Sigmoid colon (tissue), 6 donors: ENCODE measurements at regions not wholly inside any gene's neighbourhood (a gene's known extent, or its start where the extent isn't known, plus 50 kb on each side); places are given as distances from the start of the nearest gene placed in this dataset.

ENCODE experiments used
- DNase-seq: peaks from one replicate; pipeline ENCODE4 v3.0.0-alpha.2; 2019
- H3K27ac ChIP-seq, 4 donors: fragments of 200-600 bp; sonication (generic); one replicate each; pipeline ENCODE4 v1.5.1; 2016 to 2019; ENCODE audit warnings: mild to moderate bottlenecking in 1 of 4
- H3K27me3 ChIP-seq, 3 donors: fragments of 200-600 bp; sonication (generic); one replicate each; pipeline ENCODE4 v1.5.1; 2019; ENCODE audit warnings: mild to moderate bottlenecking in 1 of 3
- H3K36me3 ChIP-seq, 4 donors: fragments of 200-600 bp; sonication (generic); one replicate each; pipeline ENCODE4 v1.5.1; 2016 to 2019
- H3K4me1 ChIP-seq, 4 donors: fragments of 200-600 bp; sonication (generic); one replicate each; pipeline ENCODE4 v1.5.1; 2017 to 2019
- H3K4me3 ChIP-seq, 4 donors: fragments of 200-600 bp; sonication (generic); one replicate each; pipeline ENCODE4 v1.5.1; 2017 to 2019; ENCODE audit warnings: mild to moderate bottlenecking in 2 of 4, moderate library complexity in 1 of 4
- H3K9me3 ChIP-seq, 4 donors: fragments of 200-600 bp in 3 of 4; sonication (generic) in 3 of 4; one replicate each; pipeline versions ENCODE4 v1.5.1 to v1.6.1; 2013 to 2019
- CTCF ChIP-seq, 4 experiments: fragments of 450-650 bp in 3 of 4; fragments of 200-600 bp in 1 of 4; IDR thresholded peaks; one replicate each; pipeline ENCODE4 v1.5.1; 2016 to 2019; ENCODE audit warnings: antibody characterized with exemption in 4 of 4, mild to moderate bottlenecking in 3 of 4, moderate library complexity in 2 of 4
- EP300 ChIP-seq, 4 donors: sonication (generic); formaldehyde crosslinking; IDR thresholded peaks; one replicate each; pipeline ENCODE4 v1.6.1; 2017; ENCODE audit warnings: antibody characterized with exemption in 4 of 4
- POLR2A ChIP-seq, 2 donors: fragments of 450-650 bp; IDR thresholded peaks; one replicate each; pipeline ENCODE4 v1.6.1; 2016; ENCODE audit warnings: antibody characterized with exemption in 2 of 2, mild to moderate bottlenecking in 2 of 2, moderate library complexity in 2 of 2
- POLR2AphosphoS5 ChIP-seq, 4 donors: sonication (generic); formaldehyde crosslinking; IDR thresholded peaks; one replicate each; pipeline ENCODE4 v1.6.1; 2017; ENCODE audit warnings: antibody characterized with exemption in 4 of 4
- WGBS, 2 donors: extraction: QIAGEN DNeasy Blood & Tissue Kit; methylation state at CpG; one replicate each; pipeline ENCODE4 v1.1.7; 2013; 5-methylcytosine and 5-hydroxymethylcytosine counted together
- intact Hi-C: fragments of 100-400 bp; cut with DNase I; formaldehyde crosslinking; loops from one replicate; pipeline ENCODE4 v1.15.1; 2023
- donor health status: healthy with polysubstance abuse.
- donor health status: healthy.

- Histone ChIP-seq H3K4me1 (peaks cover 0 to 5% (median 0%) of the 10 kb centered on the region in 4 donors), H3K27me3 (no peaks in the 10 kb centered on the region), H3K27ac (no peak overlapping the region), H3K36me3 (no peaks in the 10 kb centered on the region), H3K9me3 (no peaks in the 10 kb centered on the region), H3K4me3 (no peak overlapping the region)
- no peak for DNase-seq
- WGBS, 2 donors, result 89 to 94% methylated on average over 1 of the region's 1 CpG
- no peak for TF ChIP-seq CTCF (IDR thresholded peaks at IDR 0.05)
- TF ChIP-seq EP300 (IDR thresholded peaks at IDR 0.05), result no peak
- no peak for TF ChIP-seq POLR2AphosphoS5 (IDR thresholded peaks at IDR 0.05)
- TF ChIP-seq POLR2A (IDR thresholded peaks at IDR 0.05), result no peak
- intact Hi-C loops, result no loop called here
Measured at GRCh38 chr13:85236413-85236812, 562.8 kb downstream of the SLITRK6 start.

- no peak overlapping the region for H3K4me3 ChIP-seq
- H3K36me3 ChIP-seq, result no peaks in the 10 kb centered on the region
- no peak overlapping the region for H3K27ac ChIP-seq
- H3K4me1 ChIP-seq, result no peaks in the 10 kb centered on the region
- 50 to 62% methylated on average over 4 of the region's 4 CpGs for WGBS, 2 donors
- peaks cover 0 to 2% (median 0%) of the 10 kb centered on the region in 4 donors for H3K9me3 ChIP-seq
- intact Hi-C loops, result no loop called here
- no peaks in the 10 kb centered on the region for H3K27me3 ChIP-seq
- no peak for TF ChIP-seq EP300 (IDR thresholded peaks at IDR 0.05)
- no peak for TF ChIP-seq POLR2A (IDR thresholded peaks at IDR 0.05)
- no peak for TF ChIP-seq POLR2AphosphoS5 (IDR thresholded peaks at IDR 0.05)
- TF ChIP-seq CTCF (IDR thresholded peaks at IDR 0.05), result no peak
- no peak for DNase-seq
Measured at GRCh38 chr13:85230691-85231093, 568.5 kb downstream of the SLITRK6 start.

DNA sequence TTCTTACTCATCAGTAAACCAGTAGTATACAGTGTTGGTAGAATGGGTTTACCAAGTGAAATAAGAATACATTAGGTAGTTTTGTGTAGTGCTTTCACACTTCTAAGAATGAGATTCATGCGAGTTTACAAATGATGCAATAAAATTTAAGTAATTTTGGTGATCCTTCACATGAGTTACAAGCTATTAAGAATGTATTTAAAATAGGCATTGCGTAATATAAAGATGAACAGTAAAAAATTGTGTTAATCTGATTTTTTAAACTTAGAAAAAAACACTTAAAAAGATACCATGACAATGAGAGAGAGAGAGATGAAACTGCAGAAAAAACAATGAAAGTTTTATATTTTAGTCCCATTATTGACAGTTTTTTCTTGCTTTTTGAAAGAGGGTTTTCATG is 570.5 kb downstream of the SLITRK6 start:
- Histone ChIP-seq H3K36me3 (no peaks in the 10 kb centered on the region), H3K27ac (no peak overlapping the region), H3K4me3 (no peak overlapping the region), H3K27me3 (no peaks in the 10 kb centered on the region), H3K4me1 (peaks cover 0 to 9% (median 0%) of the 10 kb centered on the region in 4 donors), H3K9me3 (peaks cover 0 to 2% (median 0%) of the 10 kb centered on the region in 4 donors)
- 82 to 89% methylated on average over 2 of the region's 2 CpGs for WGBS, 2 donors
- DNase-seq, result no peak
- intact Hi-C loops, result no loop called here
- TF ChIP-seq POLR2AphosphoS5 (IDR thresholded peaks at IDR 0.05) (no peak), EP300 (IDR thresholded peaks at IDR 0.05) (no peak), POLR2A (IDR thresholded peaks at IDR 0.05) (no peak), CTCF (IDR thresholded peaks at IDR 0.05) (no peak)

GRCh38 chr13:85223883-85224656 is 575.1 kb downstream of the SLITRK6 start:
- Histone ChIP-seq H3K27ac (no peak overlapping the region), H3K9me3 (peaks cover 0 to 2% (median 0%) of the 10 kb centered on the region in 4 donors), H3K4me3 (no peak overlapping the region), H3K27me3 (no peaks in the 10 kb centered on the region), H3K4me1 (peaks cover 0 to 10% (median 0%) of the 10 kb centered on the region in 4 donors), H3K36me3 (no peaks in the 10 kb centered on the region)
- intact Hi-C loops, result no loop called here
- WGBS, 2 donors, result 65 to 71% methylated on average over 4 of the region's 4 CpGs
- no peak for DNase-seq
- TF ChIP-seq EP300 (IDR thresholded peaks at IDR 0.05) (no peak), POLR2AphosphoS5 (IDR thresholded peaks at IDR 0.05) (no peak), CTCF (IDR thresholded peaks at IDR 0.05) (no peak), POLR2A (IDR thresholded peaks at IDR 0.05) (no peak)

DNA sequence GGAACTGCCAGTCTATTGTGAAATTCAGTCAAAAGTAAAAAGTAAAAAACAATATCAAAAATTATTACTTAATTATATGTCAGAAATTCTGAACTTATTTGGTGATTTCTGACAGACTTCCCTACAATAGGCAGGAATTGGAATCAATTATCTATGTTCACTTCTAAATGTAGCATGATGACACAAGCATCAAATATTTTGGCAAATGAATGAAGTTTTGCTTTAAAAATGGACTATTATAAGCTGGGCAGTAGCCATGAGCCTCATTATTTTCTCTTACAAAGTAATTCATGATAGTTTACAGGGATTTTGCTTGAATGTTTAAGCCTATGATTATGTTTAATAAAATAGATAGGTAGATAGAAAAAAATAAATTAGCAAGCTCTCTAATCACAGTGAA is 582.6 kb downstream of the SLITRK6 start:
- Histone ChIP-seq H3K27ac (no peak overlapping the region), H3K36me3 (no peaks in the 10 kb centered on the region), H3K27me3 (no peaks in the 10 kb centered on the region), H3K4me3 (no peak overlapping the region), H3K9me3 (no peaks in the 10 kb centered on the region), H3K4me1 (no peaks in the 10 kb centered on the region)
- TF ChIP-seq POLR2A (IDR thresholded peaks at IDR 0.05), result no peak
- TF ChIP-seq POLR2AphosphoS5 (IDR thresholded peaks at IDR 0.05), result no peak
- no peak for TF ChIP-seq CTCF (IDR thresholded peaks at IDR 0.05)
- no peak for TF ChIP-seq EP300 (IDR thresholded peaks at IDR 0.05)
- no peak for DNase-seq
- intact Hi-C loops, result no loop called here
